ENCODE measurements at regions not wholly inside any gene's neighbourhood (a gene's known extent, or its start where the extent isn't known, plus 50 kb on each side); places are given as distances from the start of the nearest gene placed in this dataset.
"Not testable (repeated sequence)": the region's sequence is repeated elsewhere in the genome, so short reads cannot be mapped to it uniquely, and the experiment has no call there.

- in situ Hi-C loops (cut with HindIII; ENCODE audit: low sequenced_read_pairs), result no loop called here
Measured at GRCh38 chr5:153350175-153350883, 140.1 kb upstream of the GRIA1 start.

DNA sequence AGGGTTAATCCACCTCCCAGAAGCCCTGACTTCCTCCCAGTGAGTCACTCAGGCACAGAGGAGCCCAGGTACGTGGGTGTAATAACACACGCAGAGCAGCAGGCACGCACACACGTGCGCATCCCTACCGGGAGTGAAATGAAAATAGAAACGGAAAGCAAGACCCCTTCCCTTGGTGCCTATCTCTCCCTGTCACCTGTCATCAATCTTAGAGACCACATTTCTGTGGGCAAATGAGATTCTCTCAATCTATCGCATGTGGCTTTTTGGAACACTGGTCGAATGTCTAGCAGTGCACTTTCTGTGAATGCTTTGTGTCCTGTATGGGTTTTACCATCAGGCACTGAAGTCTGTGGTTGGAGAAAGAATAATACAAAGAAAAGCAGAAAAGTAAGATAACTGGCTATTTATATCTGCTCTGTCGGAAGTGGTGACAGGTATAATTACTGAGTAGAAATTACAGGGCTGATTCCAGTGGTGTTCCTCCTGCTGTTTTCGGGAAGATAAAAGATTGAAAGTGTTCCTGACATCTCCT, 137.7 kb upstream of the GRIA1 start:
- in situ Hi-C loops (cut with HindIII; ENCODE audit: low sequenced_read_pairs), result no loop called here

DNA sequence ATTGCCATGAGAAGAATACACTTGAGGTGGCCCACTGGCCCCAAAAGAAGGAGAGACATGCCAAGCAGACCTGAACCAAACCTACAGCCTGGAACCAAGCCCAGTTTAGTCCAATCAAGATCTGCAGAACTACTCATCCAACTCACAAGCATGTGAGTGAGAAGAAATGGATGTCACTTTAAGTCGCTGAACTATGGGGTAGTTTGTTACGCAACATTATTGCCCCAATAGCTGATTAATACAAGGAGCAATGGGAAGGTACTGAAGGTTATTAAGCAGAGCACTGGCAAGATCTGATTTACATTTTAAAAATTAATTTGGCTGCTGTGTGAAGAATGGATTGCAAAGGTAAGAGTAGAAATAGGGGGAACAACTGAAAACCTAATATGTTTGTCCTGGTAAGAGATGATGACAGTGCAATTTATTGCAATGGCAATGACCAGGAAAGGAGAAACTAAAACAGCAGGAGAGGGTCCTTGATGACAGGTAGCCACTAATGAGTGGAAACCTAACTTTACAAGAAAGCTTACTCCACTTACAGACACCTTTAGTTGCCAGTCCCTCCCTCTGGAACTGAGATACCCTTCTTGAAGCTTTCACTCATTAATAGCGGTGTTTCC, 132.9 kb upstream of the GRIA1 start:
- in situ Hi-C loops (cut with HindIII; ENCODE audit: low sequenced_read_pairs), result loop anchor here (5.0 kb wide), 1 partner anchor 90 kb away; no protein-coding TSS in a partner anchor

DNA sequence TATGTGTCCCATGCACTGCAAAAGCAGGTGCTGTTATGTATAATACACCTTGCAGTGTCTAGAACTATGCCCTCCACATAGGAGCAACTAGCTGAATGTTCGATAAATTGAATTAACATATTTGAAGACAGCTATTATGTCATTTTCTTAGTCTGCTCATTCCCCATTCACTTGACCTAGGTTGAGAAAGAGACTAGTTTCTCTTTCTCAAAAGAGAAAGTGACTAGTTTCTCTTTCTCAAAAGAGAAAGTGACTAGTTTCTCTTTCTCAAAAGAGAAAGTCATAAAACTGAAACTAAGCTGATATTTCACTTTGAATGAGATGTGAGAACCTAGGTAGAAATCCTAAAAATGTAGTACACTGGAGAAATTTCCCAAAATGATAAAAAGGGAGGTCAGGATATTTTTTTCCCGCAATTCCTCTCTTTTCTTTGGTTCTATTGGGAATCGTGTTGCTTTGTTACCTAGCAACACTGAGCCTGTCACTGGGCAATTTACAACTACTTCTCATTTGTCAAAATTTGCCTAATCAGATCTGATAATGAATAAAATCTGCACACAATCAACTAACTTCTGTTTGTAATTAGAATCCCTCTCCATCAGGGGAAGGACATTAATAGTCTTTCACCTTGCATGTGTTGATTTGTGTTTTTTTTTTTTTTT, 132.0 kb upstream of the GRIA1 start:
- in situ Hi-C loops (cut with HindIII; ENCODE audit: low sequenced_read_pairs), result loop anchor here (5.0 kb wide), 1 partner anchor 89 kb away; no protein-coding TSS in a partner anchor

DNA sequence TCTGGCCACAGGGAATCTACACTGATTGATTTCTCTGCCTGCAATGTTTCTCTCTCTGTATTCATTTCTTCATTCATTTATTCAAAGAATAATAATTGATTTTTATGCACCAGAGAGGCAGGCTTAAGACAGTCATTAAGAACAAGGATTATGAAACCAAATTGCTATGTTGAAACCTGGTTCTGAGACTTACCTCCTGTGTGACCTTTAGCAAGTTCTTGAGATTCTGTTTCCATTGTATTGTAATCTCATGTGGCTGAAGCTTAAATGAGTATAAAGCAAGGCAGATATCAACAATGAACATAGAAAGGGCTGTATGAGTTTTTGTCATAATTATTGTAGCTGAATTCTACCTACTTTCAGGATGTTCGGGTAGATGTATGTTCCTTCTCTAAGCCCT, 129.6 kb upstream of the GRIA1 start:
- in situ Hi-C loops (cut with HindIII; ENCODE audit: low sequenced_read_pairs), result no loop called here

DNA sequence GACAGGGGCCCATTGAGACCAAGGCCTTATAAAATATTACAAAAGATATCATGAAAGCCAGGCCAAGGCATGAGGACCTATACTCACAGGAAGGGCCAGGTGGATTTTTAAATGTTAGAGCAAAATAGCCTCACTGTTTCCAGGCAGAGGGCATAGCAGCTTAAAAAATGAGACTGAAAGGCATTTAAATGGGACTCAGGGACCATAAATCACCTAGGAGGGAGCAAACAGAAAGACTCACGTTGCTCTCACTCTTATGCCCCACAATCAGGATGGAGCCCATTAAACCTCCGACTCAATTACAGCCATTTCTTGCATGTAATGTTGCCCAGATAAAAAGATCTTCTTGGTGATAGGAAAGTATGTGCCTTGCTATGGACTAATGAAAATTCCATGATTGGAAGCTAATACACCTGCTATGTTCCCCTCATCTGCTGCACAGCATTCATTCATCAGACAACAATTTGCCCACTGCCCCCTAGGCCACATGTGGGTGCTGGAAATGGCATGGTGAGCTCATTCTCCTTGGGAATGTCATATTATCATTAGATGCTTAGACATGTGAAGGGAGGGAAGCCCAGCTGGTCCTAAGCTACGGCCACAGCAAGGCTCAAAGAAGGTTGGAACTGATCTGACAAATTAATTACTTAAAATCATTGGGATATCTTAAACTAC, 128.6 kb upstream of the GRIA1 start:
- in situ Hi-C loops (cut with HindIII; ENCODE audit: low sequenced_read_pairs), result no loop called here

GRCh38 chr5:153365547-153365946, 124.9 kb upstream of the GRIA1 start:
- in situ Hi-C loops (cut with HindIII; ENCODE audit: low sequenced_read_pairs), result no loop called here

DNA sequence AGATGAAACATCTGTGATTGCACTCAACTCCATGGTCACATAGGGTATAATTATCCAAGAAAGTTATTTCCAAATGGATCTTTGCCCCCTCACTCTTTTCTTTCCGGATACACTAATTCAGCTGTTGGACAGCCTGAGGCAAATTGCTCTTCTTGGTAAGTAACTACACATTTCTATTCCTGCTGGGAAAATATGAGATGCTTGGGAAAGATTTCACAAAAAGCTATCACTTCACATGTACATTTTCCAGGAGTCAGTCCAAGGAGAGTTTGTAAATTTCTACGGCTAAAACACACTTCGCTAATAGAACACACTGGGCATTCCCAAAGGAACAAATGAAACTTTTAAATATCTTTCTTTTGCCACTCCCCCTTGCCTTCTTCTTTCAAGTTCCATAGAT, 123.0 kb upstream of the GRIA1 start:
- in situ Hi-C loops (cut with HindIII; ENCODE audit: low sequenced_read_pairs), result no loop called here

GRCh38 chr5:153372425-153373129, 117.9 kb upstream of the GRIA1 start:
- in situ Hi-C loops (cut with HindIII; ENCODE audit: low sequenced_read_pairs), result no loop called here

GRCh38 chr5:153373130-153373498, 117.4 kb upstream of the GRIA1 start:
- in situ Hi-C loops (cut with HindIII; ENCODE audit: low sequenced_read_pairs), result no loop called here

DNA sequence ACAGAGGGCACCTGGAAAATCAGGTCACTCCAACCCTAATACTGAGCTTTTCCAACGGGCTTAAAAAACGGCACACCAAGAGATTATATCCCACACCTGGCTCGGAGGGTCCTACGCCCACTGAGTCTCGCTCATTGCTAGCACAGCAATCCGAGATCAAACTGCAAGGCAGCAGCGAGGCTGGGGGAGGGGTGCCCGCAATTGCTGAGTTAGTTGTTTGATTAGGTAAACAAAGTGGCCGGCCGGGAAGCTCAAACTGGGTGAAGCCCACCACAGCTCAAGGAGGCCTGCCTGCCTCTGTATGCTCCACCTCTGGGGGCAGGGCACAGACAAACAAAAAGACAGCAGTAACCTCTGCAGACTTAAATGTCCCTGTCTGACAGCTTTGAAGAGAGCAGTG, 108.8 kb upstream of the GRIA1 start:
- in situ Hi-C loops (cut with HindIII; ENCODE audit: low sequenced_read_pairs), result not testable (repeated sequence)

DNA sequence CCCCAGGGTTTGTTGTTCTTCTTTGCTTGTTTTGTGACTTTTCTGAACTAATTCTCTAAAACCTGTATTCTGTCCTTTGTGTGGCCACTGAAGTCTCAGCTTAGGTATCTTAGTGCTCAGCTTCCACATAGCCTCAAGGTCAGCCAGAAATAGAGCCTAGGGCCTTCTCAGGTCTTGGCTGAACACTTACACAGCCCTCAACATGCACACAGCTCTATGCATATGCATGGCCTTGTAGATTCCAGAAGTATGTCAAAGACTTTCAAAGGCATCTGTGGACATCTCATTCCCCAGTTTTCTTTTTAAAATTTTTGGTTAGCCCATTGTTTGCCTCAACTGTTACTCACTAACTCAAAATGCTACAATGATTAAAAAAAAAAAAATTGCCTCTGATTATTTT, 99.9 kb upstream of the GRIA1 start:
- in situ Hi-C loops (cut with HindIII; ENCODE audit: low sequenced_read_pairs), result no loop called here

GRCh38 chr5:153399595-153399994, 90.9 kb upstream of the GRIA1 start:
- in situ Hi-C loops (cut with HindIII; ENCODE audit: low sequenced_read_pairs), result no loop called here

- in situ Hi-C loops (cut with HindIII; ENCODE audit: low sequenced_read_pairs), result no loop called here
Measured at GRCh38 chr5:153400931-153401330, 89.5 kb upstream of the GRIA1 start.

GRCh38 chr5:153402550-153402949, 87.9 kb upstream of the GRIA1 start:
- in situ Hi-C loops (cut with HindIII; ENCODE audit: low sequenced_read_pairs), result no loop called here

- in situ Hi-C loops (cut with HindIII; ENCODE audit: low sequenced_read_pairs), result no loop called here
Measured at GRCh38 chr5:153403470-153403869, 87.0 kb upstream of the GRIA1 start.

DNA sequence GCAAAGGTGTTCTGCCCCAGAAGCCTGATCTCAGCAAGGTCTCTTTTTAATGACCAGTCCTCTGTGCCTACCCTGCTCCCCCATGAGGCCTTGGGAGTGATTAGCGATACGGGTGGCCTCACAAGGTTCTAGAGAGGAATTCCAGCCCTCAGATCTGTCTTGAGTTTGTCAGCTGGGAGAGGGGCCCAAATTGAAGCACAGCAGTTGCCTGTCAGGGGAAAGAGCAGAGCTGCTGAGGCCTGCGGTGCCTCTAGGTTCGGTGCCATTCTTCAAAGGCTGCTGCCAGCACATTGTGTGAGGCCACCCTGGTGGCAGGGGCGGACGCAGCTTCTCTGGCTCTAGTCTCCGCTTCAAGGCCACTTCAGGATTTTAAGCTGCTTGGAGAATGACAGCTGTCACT, 85.7 kb upstream of the GRIA1 start:
- in situ Hi-C loops (cut with HindIII; ENCODE audit: low sequenced_read_pairs), result no loop called here

GRCh38 chr5:153421676-153422075, 68.8 kb upstream of the GRIA1 start:
- in situ Hi-C loops (cut with HindIII; ENCODE audit: low sequenced_read_pairs), result no loop called here

GRCh38 chr5:153425914-153426313, 64.6 kb upstream of the GRIA1 start:
- in situ Hi-C loops (cut with HindIII; ENCODE audit: low sequenced_read_pairs), result no loop called here

DNA sequence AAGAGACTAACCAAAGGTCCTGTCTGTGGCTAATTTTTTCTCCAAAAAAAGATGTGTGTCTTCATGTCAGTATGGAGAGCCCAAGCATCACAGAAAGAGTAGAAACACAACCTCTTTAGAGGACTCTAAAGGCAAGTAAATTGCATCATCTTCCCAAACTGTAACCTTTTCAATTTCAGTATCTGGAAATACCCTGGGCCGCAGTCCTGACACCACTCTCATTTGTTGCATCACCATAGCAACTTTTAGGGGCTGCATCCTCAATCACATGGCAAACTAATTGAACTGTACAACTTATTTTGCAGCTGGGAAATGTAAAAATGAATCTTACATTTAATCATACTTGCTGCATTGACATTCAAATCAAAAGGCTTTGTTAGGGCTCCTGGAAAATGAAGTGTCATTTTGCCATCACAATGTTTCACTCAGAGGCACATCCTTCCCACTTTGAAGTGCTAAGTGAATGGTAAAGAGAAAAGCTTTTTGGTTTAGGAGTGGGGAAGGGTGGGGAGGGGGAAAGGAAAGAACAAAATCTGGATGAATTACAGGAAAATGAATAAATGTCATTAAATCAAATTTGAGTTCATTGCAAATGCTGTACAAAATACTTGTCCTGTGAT, 60.6 kb upstream of the GRIA1 start:
- in situ Hi-C loops (cut with HindIII; ENCODE audit: low sequenced_read_pairs), result no loop called here

Data from endothelial cell of hepatic sinusoid (primary cell).